ENCODE measurements at regions not wholly inside any gene's neighbourhood (a gene's known extent, or its start where the extent isn't known, plus 50 kb on each side); places are given as distances from the start of the nearest gene placed in this dataset.
"Not testable (repeated sequence)": the region's sequence is repeated elsewhere in the genome, so short reads cannot be mapped to it uniquely, and the experiment has no call there.

- DNase-seq (ENCODE audit: low spot score), result no peak
These were observed 115.1 kb upstream of the FRMD1 start for GRCh38 chr6:168193816-168194721.

- no peak for DNase-seq (ENCODE audit: low spot score)
These were observed 114.1 kb upstream of the FRMD1 start for GRCh38 chr6:168192901-168193815.

- DNase-seq (ENCODE audit: low spot score), result no peak
These were observed 113.3 kb upstream of the FRMD1 start for GRCh38 chr6:168192195-168192900.

- no peak for DNase-seq (ENCODE audit: low spot score)
These were observed 111.8 kb upstream of the FRMD1 start for GRCh38 chr6:168190646-168191443.

GRCh38 chr6:168190014-168190405 lies 111.0 kb upstream of the FRMD1 start:
- DNase-seq (ENCODE audit: low spot score), result no peak

GRCh38 chr6:168189200-168190013 lies 110.4 kb upstream of the FRMD1 start:
- DNase-seq (ENCODE audit: low spot score), result no peak

- no peak for DNase-seq (ENCODE audit: low spot score)
These were observed 109.6 kb upstream of the FRMD1 start for GRCh38 chr6:168188369-168189199.

GRCh38 chr6:168186438-168186837 lies 107.4 kb upstream of the FRMD1 start:
- DNase-seq (ENCODE audit: low spot score), result no peak

GRCh38 chr6:168186018-168186417 lies 107.0 kb upstream of the FRMD1 start:
- not testable (repeated sequence) for DNase-seq (ENCODE audit: low spot score)

- no peak for DNase-seq (ENCODE audit: low spot score)
These were observed 105.7 kb upstream of the FRMD1 start for GRCh38 chr6:168184701-168185100.

GRCh38 chr6:168183613-168183970 lies 104.6 kb upstream of the FRMD1 start:
- DNase-seq (ENCODE audit: low spot score), result no peak

- DNase-seq (ENCODE audit: low spot score), result no peak
These were observed 104.0 kb upstream of the FRMD1 start for GRCh38 chr6:168182908-168183612.

GRCh38 chr6:168182366-168182765 lies 103.4 kb upstream of the FRMD1 start:
- no peak for DNase-seq (ENCODE audit: low spot score)

- DNase-seq (ENCODE audit: low spot score), result no peak
These were observed 102.9 kb upstream of the FRMD1 start for GRCh38 chr6:168181876-168182275.

- no peak for DNase-seq (ENCODE audit: low spot score)
These were observed 102.3 kb upstream of the FRMD1 start for GRCh38 chr6:168181316-168181715.

- DNase-seq (ENCODE audit: low spot score), result no peak
These were observed 101.6 kb upstream of the FRMD1 start for GRCh38 chr6:168180548-168181011.

- no peak for DNase-seq (ENCODE audit: low spot score)
These were observed 100.8 kb upstream of the FRMD1 start for GRCh38 chr6:168179702-168180382.

GRCh38 chr6:168179133-168179532 lies 100.1 kb upstream of the FRMD1 start:
- no peak for DNase-seq (ENCODE audit: low spot score)
